ENCODE measurements at regions not wholly inside any gene's neighbourhood (a gene's known extent, or its start where the extent isn't known, plus 50 kb on each side); places are given as distances from the start of the nearest gene placed in this dataset.
"Not testable (repeated sequence)": the region's sequence is repeated elsewhere in the genome, so short reads cannot be mapped to it uniquely, and the experiment has no call there.

GRCh38 chr16:13378151-13378550 is 476.8 kb downstream of the SHISA9 start:
- no peaks in the 10 kb centered on the region for H3F3A ChIP-seq (ENCODE audit: low read length, unreplicated experiment)
- intact Hi-C loops (cut with micrococcal nuclease), result no loop called here
- H2AFZ ChIP-seq (ENCODE audit: low read length), result no peak overlapping the region
- no peaks in the 10 kb centered on the region for H3K4me1 ChIP-seq (ENCODE audit: insufficient read depth, low read length)
- H3K79me2 ChIP-seq (ENCODE audit: low read length), result no peaks in the 10 kb centered on the region
- H3K36me3 ChIP-seq (ENCODE audit: low read depth, low read length), result no peaks in the 10 kb centered on the region
- H3K9ac ChIP-seq (ENCODE audit: low read length), result no peak overlapping the region
- no peak overlapping the region for H3K27ac ChIP-seq (ENCODE audit: low read length)
- CTCF ChIA-PET, result no interaction called here
- no peak for TF ChIP-seq EZH2 (IDR thresholded peaks at IDR 0.05; ENCODE audit: low read length, unreplicated experiment)
- TF ChIP-seq, protein P1, sequence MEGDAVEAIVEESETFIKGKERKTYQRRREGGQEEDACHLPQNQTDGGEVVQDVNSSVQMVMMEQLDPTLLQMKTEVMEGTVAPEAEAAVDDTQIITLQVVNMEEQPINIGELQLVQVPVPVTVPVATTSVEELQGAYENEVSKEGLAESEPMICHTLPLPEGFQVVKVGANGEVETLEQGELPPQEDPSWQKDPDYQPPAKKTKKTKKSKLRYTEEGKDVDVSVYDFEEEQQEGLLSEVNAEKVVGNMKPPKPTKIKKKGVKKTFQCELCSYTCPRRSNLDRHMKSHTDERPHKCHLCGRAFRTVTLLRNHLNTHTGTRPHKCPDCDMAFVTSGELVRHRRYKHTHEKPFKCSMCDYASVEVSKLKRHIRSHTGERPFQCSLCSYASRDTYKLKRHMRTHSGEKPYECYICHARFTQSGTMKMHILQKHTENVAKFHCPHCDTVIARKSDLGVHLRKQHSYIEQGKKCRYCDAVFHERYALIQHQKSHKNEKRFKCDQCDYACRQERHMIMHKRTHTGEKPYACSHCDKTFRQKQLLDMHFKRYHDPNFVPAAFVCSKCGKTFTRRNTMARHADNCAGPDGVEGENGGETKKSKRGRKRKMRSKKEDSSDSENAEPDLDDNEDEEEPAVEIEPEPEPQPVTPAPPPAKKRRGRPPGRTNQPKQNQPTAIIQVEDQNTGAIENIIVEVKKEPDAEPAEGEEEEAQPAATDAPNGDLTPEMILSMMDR (conservative IDR thresholded peaks at IDR 0.05; ENCODE audit: low read depth, low read length), result no peak
- no peak for TF ChIP-seq EZH2phosphoT487 (IDR thresholded peaks at IDR 0.05; ENCODE audit: borderline replicate concordance, low read length)
- H3K9me2 ChIP-seq (replicated peaks; ENCODE audit: low read length), result no peaks in the 10 kb centered on the region
- H4K20me1 ChIP-seq (ENCODE audit: low read length), result no peaks in the 10 kb centered on the region
- ATAC-seq, result no peak
- no peak overlapping the region for H3K4me2 ChIP-seq (ENCODE audit: low read length)
- H3K4me3 ChIP-seq (ENCODE audit: low read length), result no peak overlapping the region
- POLR2A ChIA-PET (ENCODE audit: unreplicated experiment), result no interaction called here
- no peaks in the 10 kb centered on the region for H3K9me3 ChIP-seq (ENCODE audit: low read length)
- no peak for DNase-seq
- BruUV-seq (replicated peaks), result no TSS peak
- H3K27me3 ChIP-seq (ENCODE audit: low read length), result no peaks in the 10 kb centered on the region

GRCh38 chr16:13379266-13379665 is 477.9 kb downstream of the SHISA9 start:
- Histone ChIP-seq H3F3A (ENCODE audit: low read length, unreplicated experiment) (no peaks in the 10 kb centered on the region), H3K9ac (ENCODE audit: low read length) (no peak overlapping the region), H3K4me3 (ENCODE audit: low read length) (no peak overlapping the region), H3K27me3 (ENCODE audit: low read length) (no peaks in the 10 kb centered on the region), H3K9me3 (ENCODE audit: low read length) (no peaks in the 10 kb centered on the region), H3K9me2 (replicated peaks; ENCODE audit: low read length) (no peaks in the 10 kb centered on the region), H3K36me3 (ENCODE audit: low read depth, low read length) (no peaks in the 10 kb centered on the region), H2AFZ (ENCODE audit: low read length) (no peak overlapping the region), H3K4me1 (ENCODE audit: insufficient read depth, low read length) (no peaks in the 10 kb centered on the region), H3K4me2 (ENCODE audit: low read length) (no peak overlapping the region), H3K79me2 (ENCODE audit: low read length) (no peaks in the 10 kb centered on the region), H3K27ac (ENCODE audit: low read length) (no peak overlapping the region), H4K20me1 (ENCODE audit: low read length) (no peaks in the 10 kb centered on the region)
- ATAC-seq (no peak), DNase-seq (no peak)
- ChIA-PET CTCF (no interaction called here), POLR2A (ENCODE audit: unreplicated experiment) (no interaction called here)
- BruUV-seq (replicated peaks), result no TSS peak
- intact Hi-C loops (cut with micrococcal nuclease), result no loop called here
- TF ChIP-seq, protein P1 (conservative IDR thresholded peaks at IDR 0.05; ENCODE audit: low read depth, low read length), result no peak
- TF ChIP-seq EZH2phosphoT487 (IDR thresholded peaks at IDR 0.05; ENCODE audit: borderline replicate concordance, low read length) (no peak), EZH2 (IDR thresholded peaks at IDR 0.05; ENCODE audit: low read length, unreplicated experiment) (no peak)

DNA sequence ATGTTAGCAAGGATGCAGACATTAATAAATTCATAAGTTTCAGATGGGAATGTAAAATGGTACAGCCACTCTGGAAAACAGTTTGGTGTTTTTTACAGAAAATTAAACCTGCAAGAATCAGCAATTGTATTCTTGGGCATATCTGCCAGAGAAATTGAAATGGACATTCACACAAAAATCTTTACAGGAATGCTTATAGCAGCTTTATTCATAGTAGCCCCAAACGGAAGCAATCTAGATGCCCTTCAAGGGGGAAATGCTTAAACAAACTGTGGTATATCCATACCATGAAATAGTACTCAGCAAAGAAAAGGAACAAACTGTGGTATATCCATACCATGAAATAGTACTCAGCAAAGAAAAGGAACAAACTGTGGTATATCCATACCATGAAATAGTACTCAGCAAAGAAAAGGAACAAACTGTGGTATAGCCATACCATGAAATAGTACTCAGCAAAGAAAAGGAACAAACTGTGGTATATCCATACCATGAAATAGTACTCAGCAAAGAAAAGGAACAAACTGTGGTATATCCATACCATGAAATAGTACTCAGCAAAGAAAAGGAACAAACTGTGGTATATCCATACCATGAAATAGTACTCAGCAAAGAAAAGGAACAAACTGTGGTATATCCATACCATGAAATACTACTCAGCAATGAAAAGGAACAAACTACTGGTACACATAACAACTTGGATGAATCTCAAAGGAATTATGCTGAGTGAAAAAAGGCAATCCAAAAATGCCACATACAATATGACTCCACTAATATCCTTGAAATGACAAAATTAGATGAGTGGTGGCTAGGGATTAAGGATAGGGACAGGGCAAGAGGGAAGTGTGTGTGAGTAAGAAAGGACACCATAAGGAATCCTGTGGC is 484.0 kb downstream of the SHISA9 start:
- BruUV-seq (replicated peaks); H3K9me2 ChIP-seq (replicated peaks; ENCODE audit: low read length); H2AFZ ChIP-seq (ENCODE audit: low read length); H3K79me2 ChIP-seq (ENCODE audit: low read length); H3F3A ChIP-seq (ENCODE audit: low read length, unreplicated experiment); H3K27ac ChIP-seq (ENCODE audit: low read length); ATAC-seq; H3K4me1 ChIP-seq (ENCODE audit: insufficient read depth, low read length); H3K27me3 ChIP-seq (ENCODE audit: low read length); H4K20me1 ChIP-seq (ENCODE audit: low read length); intact Hi-C loops (cut with micrococcal nuclease); DNase-seq; H3K4me3 ChIP-seq (ENCODE audit: low read length); POLR2A ChIA-PET (ENCODE audit: unreplicated experiment); H3K9me3 ChIP-seq (ENCODE audit: low read length); H3K9ac ChIP-seq (ENCODE audit: low read length); H3K4me2 ChIP-seq (ENCODE audit: low read length); H3K36me3 ChIP-seq (ENCODE audit: low read depth, low read length); CTCF ChIA-PET: not testable (repeated sequence)

Data from PC-3 (cell line).